AML-193 (cell line): ENCODE measurements at regions not wholly inside any gene's neighbourhood (a gene's known extent, or its start where the extent isn't known, plus 50 kb on each side); places are given as distances from the start of the nearest gene placed in this dataset.
"Not testable (repeated sequence)": the region's sequence is repeated elsewhere in the genome, so short reads cannot be mapped to it uniquely, and the experiment has no call there.

ENCODE experiments used
- DNase-seq, 2 experiments: peaks; one replicate each; lab custom pipeline; 2025; lab: John Stamatoyannopoulos, UW

DNA sequence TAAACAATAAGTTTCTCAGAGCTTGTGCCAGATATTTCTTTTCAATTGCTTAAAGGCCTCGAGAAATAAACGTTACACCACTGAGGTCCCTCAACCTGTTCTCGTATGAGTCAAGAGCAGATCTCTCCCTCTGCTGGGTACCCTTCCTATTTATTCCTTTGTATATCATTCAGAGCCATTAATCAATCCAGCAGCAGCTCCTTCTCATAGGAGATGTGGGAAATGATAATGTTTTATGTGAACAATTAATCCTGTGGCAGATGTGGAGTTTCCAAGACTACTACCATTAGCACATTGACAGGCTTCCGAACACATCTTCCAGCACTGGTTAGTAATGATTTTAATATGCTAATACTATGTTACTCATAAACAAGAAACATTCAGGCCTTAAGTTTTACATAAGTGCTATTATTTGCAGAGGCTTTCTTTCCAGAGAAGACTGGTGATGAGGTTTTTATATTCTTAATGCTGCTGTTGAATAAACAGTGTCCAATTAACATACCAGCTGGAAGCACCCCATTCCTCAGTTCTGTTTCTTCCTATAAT, 196.5 kb downstream of the ZNF608 start:
- no peak for DNase-seq

GRCh38 chr5:124546643-124547042, 199.8 kb downstream of the ZNF608 start:
- no peak for DNase-seq

- no peak for DNase-seq
Measured at GRCh38 chr5:124544366-124545055, 201.9 kb downstream of the ZNF608 start.

GRCh38 chr5:124538931-124539330, 207.5 kb downstream of the ZNF608 start:
- DNase-seq = no peak

- no peak for DNase-seq
Measured at GRCh38 chr5:124538191-124538590, 208.2 kb downstream of the ZNF608 start.

DNA sequence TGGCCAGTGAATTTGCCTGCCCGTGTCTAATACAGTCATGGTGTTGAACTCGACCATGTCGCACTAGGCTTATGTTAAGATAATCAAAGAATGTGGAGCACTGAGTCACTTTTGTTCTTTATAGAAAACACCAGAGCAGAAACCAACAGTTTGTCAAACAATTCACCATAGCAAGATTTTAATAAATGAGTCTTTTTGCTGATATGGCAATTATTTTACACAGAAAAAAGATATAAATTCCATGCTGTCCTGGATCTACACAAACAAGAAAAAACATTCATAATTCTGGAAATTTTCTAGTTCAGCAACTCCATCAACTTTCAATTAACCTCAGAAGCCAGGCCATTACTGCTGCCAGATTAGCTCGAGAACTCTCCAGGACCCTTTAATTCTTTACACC, 208.9 kb downstream of the ZNF608 start:
- DNase-seq = no peak

DNA sequence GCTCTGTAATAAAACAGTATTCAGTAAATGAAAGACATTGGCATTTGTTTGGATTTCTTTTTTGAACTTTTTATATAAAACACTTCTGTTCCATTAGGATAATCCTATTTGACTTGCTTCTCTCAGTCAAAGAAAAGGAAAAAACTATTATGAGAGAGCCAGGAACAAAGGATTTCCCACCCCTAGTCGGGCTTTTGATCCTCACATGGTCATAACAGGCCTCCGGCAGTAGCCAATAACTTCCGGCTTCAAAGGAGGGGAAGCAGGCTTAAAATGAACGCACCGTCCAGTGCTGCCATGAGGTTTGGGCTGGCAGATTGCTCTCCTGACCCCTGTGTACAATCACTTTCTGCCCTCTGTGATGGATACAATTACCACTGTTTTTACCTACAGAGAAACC, 209.3 kb downstream of the ZNF608 start:
- DNase-seq = no peak

DNA sequence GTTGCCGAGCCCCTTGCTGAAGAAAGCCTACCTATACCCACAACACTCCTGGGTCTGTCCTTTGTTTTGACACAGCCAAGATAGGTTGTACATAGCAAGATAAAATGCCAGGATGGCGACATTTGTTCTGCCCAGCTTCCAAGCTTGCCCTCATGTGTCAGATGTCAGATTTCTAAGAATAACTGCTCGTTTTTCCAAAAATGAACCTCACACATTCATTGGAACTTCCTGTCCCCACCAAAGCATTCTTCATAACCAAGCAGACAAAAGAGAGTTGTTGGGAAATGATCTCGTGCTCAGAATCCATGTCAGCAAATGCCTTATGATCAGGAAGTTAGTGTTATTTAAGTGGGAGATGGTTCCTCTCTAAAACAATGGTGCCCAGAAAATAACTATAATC, 210.1 kb downstream of the ZNF608 start:
- no peak for DNase-seq

- no peak for DNase-seq
Measured at GRCh38 chr5:124530916-124531315, 215.5 kb downstream of the ZNF608 start.

GRCh38 chr5:124528838-124529237, 217.6 kb downstream of the ZNF608 start:
- DNase-seq = no peak

- DNase-seq = no peak
Measured at GRCh38 chr5:124527220-124527991, 219.0 kb downstream of the ZNF608 start.

DNA sequence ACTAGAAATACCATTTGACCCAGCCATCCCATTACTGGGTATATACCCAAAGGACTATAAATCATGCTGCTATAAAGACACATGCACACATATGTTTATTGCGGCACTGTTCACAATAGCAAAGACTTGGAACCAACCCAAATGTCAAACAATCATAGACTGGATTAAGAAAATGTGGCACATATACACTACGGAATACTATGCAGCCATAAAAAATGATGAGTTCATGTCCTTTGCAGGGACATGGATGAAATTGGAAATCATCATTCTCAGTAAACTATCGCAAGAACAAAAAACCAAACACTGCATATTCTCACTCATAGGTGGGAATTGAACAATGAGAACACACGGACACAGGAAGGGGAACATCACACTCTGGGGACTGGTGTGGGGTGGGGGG, 220.4 kb downstream of the ZNF608 start:
- not testable (repeated sequence) for DNase-seq

DNA sequence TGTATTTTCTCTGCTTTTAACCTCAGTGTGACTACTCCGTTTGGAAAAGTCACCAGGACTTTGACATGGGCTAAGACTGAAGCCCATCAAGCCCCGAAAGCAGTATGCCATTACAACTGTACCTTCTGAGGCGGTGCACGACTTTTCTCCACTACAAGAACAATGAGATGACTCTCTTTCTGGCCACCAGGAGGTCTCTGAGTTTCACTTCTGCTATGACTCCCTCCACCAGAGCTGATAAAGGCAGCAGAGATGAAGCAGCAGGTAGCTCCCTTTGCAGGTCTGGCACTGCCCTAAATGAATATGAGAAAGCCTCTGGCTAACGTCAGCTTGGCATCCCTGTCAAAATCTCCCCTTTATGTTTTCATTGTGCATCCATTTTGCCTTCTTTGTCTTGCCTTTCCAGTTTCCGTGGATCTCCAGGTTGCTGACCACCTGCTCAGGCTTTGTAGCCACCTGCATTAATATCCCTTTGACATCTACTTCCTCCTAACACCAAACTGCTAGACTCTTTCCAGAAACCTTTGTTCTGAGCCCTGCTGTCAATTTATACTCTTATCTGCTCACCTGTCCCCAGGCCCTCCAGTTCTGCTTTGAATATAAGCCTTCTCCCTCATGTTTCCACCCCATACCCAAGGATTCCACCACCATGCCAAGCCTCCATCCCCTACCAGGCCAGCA, 221.7 kb downstream of the ZNF608 start:
- DNase-seq = no peak

- DNase-seq = no peak
Measured at GRCh38 chr5:124523897-124524296, 222.5 kb downstream of the ZNF608 start.

- no peak for DNase-seq
Measured at GRCh38 chr5:124522992-124523391, 223.4 kb downstream of the ZNF608 start.

DNA sequence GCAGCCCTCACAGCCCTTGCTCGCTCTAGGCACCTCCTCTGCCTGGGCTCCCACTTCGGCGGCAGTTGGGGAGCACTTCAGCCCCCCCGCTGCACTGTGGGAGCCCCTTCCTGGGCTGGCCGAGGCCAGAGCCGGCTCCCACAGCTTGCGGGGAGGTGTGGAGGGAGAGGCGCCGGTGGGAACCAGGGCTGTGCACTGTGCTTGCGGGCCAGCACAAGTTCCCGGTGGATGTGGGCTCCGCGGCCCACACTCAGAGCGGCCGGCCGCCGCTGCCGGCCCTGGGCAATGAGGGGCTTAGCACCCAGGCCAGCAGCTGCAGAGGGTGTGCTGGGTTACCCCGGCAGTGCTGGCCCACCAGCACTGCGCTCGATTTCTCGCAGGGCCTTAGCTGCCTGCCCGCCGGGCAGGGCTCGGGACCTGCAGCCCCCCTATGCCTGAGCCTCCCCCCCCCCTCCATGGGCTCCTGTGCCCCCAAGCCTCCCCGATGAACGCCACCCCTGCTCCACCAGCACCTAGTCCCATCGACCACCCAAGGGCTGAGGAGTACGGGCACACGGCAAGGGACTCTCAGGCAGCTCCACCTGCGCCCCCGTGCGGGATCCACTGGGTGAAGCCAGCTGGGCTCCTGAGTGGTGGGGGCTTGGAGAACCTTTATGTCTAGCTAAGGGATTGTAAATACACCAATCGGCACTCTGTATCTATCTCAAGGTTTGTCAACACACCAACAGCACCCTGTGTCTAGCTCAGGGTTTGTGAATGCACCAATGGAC, 224.8 kb downstream of the ZNF608 start:
- DNase-seq = no peak

DNA sequence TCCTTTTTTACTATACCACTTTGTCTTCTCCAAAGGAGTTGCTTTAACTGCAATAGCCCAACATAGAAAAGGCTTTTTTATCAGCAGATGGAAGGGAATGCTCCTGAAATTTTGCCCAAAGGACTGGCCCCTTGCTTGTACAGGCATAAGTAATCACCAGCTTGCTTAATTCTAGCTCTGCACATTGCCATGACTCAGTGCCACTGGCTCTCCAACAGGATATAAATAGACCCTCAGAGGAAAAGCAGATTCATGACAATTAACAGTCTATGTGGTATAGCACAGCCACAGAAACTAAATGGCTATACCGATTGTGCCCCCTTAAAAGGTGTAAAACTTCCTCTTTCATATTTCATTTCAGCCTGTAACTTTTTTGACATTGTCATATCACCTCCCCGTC, 227.0 kb downstream of the ZNF608 start:
- DNase-seq = no peak

- no peak for DNase-seq
Measured at GRCh38 chr5:124516567-124516966, 229.9 kb downstream of the ZNF608 start.

DNA sequence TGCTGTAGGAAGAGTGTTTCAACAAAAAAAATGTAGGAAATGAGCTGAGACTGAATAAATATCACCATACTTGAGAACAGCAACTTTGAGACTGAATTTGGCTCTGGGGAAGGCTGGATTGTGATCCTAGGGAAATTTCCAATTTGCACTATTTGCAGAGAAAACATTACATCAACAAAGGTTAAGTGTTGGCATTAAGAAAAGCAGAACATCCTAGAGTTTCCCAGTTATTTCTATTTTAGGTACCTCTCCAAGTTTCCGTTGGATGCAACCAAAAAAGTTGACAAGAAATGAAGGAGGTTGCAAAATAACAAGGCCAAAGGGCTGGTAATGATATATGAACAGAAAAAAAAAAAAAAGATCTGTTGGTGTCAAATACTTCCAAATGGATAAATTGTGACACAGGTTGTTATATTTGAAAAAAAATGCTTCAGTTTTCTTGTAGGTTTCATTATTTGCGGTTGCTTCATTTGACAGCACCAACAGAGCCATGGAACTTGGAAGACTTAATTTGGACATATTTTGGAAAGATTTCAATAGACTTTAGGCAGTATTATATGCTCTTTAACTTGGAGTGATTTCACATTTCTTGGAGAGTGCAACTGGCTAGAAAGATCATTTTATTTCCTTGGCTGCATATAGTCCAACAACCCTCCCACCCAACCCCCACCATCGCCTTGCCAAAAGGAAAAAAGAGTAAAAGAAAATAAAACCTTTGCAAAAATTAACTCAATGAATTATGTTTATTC, 230.8 kb downstream of the ZNF608 start:
- DNase-seq = no peak

DNA sequence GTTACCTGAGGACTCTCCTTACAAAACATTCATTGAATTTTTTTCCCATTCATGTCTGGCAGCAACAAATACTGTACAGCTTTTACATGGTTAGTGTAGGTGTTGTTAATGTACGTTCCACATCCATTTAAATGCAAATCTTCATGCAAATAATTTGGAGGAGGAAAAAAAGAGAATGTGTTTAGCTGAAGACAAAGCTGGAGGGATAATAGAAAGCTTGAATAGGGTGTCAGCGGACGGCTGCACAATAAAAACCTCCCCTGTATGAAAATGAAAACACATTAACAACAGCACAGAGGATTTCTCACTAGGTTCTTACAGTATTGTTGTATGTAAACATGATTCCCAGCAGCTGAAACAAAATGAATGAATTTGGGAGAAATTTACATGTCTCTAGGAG, 231.5 kb downstream of the ZNF608 start:
- DNase-seq = no peak

DNA sequence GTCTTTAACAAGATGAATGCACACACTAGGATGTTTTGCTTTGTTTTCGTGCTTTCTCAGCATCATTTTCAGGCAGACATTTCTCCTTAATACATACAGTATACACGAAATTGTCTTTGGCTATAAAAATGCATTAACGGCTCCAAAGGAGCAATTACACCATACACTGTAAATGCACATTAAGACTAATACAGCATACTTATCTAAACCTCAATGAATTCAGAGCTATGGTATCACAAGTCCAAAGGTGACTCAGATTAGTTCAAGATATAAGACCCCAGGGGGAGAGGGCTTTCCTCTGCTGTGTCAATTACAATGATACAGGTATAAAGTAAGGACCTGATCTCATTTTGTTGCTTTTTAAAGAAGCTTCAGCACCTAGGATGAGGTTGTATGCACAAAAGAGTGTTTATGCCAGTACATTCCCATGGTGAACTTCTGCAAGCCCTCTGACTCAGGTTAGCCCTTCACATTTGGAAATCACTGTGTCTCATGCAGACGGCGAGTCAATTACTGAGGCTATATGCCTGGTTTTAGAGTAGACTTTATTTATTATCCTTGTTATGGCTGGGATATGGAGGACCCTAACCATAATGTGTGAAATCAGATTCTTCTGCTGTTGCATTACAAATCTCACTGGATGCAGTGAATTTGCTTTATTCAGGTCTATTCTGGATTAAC, 233.3 kb downstream of the ZNF608 start:
- no peak for DNase-seq
